GM18870 (cell line): ENCODE measurements at regions not wholly inside any gene's neighbourhood (a gene's known extent, or its start where the extent isn't known, plus 50 kb on each side); places are given as distances from the start of the nearest gene placed in this dataset.

ENCODE experiments used
- ATAC-seq: cut with Tn5 transposase; IDR thresholded peaks from one replicate; pipeline ENCODE4 v1.9.1; 2021; ENCODE audit warnings: moderate library complexity; ENCODE audit not compliant: unreplicated experiment

DNA sequence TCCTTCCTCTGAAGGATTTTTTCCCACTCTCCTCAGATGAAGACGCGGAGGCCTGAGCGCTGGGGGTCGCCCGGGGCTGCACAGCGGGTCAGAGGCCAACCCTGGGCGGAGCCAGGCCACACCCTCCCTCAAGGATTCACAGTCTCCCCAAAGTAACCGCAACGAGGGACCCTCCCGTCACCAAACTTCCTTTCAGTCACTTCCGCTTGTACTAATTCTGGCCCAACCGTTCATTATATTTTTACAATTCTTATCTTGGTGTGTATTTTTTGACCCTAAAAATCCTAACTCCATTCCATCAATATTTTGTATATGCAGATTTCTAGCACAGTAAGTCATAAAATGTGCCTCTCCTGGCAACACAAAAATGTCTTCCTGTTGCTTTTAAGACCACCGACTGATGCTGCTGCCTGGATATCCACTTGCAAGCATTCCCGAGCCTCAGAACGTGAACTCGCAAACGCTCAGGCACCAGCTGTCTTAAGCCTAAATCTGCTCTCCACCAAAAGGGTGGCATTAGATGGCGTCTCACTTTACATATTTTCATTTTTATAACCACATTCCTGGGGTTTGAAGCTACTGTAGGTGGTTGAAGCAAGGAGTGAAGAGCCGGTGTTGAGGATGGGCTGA is 128.0 kb downstream of the DLL1 start:
- no peak for ATAC-seq

DNA sequence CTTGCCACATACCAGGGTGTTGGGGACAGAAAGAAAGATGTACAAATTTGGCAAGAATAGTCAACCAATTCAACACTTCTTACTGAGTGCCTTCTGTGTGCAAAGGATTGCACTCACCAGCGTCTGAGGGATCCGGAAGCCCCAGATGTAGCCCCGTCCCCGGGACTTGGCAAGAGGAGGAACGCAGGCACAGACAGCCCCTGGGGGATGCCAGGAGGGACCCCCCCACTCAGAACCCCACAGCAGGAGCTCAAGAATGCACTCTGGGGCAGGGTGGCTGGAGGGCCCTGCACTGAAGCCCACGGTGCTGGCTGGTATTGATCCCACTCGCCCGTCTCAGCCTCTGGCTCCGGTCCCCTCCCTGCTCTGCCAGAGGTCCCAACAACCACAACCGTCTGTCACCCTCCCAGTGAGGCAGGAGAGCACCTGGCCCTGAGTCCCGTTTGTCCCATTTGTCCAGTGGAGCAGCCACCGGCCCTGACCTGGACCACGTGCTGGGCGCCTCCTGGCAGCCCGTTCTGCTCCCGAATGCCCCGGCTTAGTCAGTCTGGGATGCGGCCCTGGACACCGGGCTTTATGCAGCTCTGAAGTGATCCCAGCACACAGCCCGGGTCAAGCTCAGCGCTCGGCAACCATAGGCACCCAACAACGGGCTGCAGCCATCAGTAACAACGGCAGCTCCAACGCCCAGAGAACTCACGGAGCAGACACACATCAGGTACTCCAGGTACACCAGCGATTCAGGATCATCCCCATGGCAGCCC is 128.7 kb downstream of the DLL1 start:
- ATAC-seq = no peak

DNA sequence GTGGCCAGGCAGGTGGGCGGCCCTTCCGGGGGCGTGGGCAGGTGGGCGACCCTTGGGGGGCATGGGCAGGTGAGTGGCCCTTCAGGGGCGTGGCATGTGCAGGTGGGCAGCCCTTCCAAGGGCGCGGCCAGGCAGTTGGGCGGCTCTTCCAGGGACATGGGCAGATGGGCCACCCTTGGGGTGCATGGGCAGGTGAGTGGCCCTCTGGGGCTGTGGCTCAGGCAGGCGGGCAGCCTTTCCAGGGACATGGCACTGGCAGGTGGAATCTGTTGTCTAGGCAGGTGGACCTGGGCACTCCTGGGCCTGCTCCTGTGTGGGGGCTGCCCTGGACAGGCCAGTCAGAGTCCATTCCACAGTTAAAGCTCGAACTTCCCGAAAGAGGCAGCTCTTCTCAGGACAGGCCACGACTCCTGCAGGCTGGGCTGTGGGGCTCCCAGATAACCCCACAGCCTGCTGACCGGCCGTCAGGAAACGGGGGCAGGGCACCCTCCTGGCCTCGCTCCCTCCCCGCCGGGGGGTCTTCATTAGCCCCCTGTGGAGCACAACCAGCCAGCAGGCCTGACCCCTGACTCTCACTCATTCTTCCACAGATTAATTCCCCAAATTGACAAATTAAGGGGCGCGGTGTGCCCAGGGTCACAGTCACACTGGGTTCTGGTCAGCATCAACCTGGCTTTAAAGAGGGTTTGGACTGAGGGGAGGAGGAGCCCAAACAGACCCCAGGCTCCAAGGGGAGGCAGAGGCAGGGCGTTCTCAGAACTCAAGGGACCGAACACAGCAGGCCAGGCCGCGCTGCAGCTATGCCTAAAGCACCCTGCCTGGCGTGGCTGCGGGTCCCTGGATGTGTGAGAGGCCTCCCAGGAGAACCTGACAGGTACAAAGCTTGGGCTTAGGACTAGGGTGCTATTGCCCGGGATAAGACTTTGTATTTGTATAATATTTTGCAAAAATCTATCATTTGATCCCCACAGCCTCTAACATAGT is 130.0 kb downstream of the DLL1 start:
- ATAC-seq = no peak

- ATAC-seq = no peak
Observed at GRCh38 chr6:170160031-170160627, 130.7 kb downstream of the DLL1 start.

- ATAC-seq = no peak
Observed at GRCh38 chr6:170159022-170159965, 131.6 kb downstream of the DLL1 start.

DNA sequence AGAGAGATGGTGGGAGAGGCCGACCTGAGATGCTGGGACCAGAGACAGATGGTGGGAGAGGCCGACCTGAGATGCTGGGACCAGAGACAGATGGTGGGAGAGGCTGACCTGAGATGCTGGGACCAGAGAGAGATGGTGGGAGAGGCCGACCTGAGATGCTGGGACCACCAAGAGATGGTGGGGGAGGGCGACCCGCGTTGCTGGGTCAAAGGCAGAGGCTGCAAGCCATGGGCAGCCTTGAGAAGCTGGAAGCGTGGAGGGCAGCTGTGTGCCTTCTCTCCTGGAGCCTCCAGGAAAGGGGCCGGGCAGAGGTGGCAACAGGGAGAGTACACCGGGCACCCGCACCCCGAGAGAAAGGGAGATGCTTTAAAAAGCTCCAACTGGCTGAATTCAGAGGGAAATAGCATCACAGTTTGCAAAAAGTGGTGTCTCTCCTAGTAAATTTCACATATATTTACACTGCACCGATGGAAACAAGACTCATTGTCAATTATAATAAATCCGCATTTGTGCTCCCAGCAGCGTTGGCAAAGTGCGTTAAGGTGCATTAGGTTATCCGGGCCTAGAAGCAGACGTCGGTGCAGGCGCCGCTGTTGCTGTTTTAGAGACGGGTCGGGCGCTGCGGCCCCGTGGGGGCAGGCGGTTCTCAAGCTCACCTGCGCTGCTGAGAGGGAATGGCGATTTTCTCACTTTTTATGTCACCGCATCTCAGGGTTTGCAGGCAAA is 132.4 kb downstream of the DLL1 start:
- no peak for ATAC-seq

- ATAC-seq = no peak
Observed at GRCh38 chr6:170157567-170158218, 133.2 kb downstream of the DLL1 start.

GRCh38 chr6:170156448-170157375 is 134.2 kb downstream of the DLL1 start:
- no peak for ATAC-seq

DNA sequence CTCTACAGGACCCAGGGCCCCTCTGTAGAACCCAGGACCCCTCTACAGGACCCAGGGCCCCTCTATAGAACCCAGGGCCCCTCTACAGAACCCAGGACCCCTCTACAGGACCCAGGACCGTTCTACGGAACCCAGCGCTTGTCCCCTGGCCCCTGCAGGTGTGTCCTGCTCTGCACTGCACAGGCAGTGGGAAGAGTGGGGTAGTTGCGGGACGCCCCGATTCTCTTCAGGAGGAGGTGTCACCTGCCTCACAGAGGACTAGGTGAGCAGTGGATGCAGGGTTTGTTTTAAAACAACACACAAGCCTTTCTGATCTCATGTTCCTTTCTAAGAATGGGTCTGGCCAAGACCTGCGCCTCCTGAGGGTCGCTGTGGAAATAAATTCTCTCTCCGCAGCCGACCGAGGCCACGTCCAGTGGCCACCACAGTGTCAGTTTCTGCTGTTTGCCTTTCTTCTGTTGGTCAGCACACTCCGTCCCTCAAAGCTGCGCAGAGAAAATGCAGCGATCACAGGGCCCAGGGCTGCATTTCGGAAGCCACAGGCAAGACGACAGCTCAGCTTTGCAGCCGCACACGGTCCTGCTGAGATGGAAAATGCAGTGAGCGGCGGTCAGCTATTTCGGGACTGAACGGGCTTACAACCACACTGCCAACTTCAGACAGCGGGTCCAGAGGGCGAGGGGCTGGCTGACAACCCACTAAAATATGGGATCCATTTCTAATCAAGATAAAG is 135.2 kb downstream of the DLL1 start:
- no peak for ATAC-seq

DNA sequence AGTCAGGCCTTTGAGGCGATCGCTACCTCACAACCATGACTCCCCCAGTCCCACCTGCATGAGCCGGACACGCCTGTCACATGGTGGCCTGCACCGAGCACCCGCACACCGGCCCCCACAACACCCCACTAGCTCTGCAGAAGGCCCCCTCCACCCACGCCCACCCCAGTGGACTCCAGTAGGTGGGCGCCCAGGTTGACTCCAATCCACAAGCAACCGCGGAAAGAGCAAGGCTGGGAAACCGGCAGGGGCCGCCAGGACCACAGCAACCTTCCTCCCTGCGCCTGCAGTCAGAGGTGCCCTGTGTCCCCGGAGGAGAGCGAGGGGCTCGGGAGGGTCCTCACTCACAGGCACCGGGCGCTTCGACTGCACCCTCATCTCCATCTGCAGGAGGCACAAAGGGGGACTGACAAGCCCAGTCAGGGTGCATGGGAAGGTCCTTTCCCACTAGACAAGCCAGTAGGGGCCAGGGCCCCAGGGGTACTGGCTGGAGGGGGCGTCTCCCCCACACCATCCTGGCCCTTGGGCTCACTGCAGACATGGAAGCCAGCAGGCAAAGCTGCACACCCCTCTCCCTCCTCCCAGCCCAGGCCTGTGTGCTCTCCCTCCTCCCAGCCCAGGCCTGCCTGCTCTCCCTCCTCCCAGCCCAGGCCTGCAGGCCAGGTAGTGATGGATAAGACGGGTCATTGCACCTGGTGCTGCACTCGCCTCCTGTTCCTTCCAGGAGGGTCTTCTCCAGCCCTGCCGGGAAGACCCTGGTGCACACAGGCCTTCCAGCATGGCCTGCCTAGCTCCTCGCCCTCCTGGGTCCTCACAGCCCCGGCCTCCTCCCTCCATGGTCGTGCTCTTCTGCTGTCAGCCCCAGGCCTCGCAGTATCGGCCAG is 137.2 kb downstream of the DLL1 start:
- no peak for ATAC-seq

- ATAC-seq = no peak
Observed at GRCh38 chr6:170152989-170153388, 137.9 kb downstream of the DLL1 start.

DNA sequence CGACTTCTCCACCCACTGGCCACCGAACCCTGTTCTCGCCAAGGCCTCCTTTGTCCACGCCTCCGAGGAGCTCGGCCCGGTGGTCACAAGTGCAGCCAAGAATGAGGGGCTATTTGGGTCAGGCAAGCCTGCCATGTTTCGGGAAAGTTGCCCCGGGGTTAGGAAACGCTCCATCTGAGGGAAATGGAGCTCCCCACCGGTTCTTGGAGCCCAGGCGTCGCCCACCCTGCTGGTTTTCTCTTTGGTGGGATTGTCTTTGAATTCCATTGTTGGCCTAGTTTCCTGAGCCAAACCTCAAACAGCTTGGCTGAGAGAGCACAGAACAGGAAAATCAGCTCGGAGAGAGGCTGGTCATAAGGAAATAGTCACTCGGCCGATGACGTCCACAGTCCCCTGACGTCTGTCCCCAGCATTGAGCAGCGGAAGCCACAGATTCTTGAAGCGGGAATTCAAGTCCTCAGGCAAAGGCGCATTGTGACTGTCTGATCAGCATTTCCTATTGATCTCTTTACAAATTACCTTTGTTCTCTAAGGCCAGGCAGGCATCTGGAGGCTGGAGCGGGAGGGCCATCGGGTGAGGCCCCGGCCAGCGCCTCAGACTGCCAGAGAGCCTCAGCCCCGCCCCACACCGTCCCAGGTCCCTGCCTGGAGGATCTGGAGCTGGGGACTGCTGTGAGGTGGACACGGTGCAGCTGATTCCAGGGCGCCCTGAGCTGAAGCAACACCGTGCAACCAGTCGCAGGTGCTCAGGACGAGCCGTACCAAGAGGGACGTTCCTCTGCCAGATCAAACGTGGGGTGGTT is 138.6 kb downstream of the DLL1 start:
- no peak for ATAC-seq

GRCh38 chr6:170151804-170152123 is 139.1 kb downstream of the DLL1 start:
- ATAC-seq = no peak

- no peak for ATAC-seq
Observed at GRCh38 chr6:170151321-170151771, 139.5 kb downstream of the DLL1 start.

GRCh38 chr6:170150590-170150945 is 140.3 kb downstream of the DLL1 start:
- ATAC-seq = no peak
